T1000 (cell line): ENCODE measurements at regions not wholly inside any gene's neighbourhood (a gene's known extent, or its start where the extent isn't known, plus 50 kb on each side); places are given as distances from the start of the nearest gene placed in this dataset.
A peak's percentile ranks its signal among the peaks of the same experiment; 100 is the strongest.
"Not testable (repeated sequence)": the region's sequence is repeated elsewhere in the genome, so short reads cannot be mapped to it uniquely, and the experiment has no call there.

Experiments
- DNase-seq: peaks from one replicate; lab custom pipeline; 2025; ENCODE audit warnings: mixed read lengths; lab: John Stamatoyannopoulos, UW

DNA sequence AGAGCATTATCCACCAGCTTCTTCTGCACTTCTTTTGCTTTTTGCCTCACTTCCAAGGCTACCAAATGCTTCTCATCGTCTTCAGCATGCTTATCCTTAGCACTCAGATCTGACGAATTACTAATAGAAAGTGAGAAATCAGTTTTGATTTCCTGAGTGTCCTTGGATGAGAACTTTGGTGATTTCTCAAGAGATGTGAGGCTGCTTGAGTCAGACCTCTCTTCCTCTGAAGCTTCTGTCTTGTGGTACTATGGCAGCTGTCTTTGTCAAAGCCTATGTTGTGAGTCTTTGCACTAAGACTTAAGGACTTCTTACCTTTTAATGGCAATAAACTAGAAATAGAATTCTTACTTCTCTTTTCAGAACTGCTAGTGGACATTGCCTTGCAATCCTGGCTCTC lies 169.9 kb downstream of the CPE start:
- no peak for DNase-seq

GRCh38 chr4:165553221-165553810 lies 174.5 kb downstream of the CPE start:
- DNase-seq, result no peak

DNA sequence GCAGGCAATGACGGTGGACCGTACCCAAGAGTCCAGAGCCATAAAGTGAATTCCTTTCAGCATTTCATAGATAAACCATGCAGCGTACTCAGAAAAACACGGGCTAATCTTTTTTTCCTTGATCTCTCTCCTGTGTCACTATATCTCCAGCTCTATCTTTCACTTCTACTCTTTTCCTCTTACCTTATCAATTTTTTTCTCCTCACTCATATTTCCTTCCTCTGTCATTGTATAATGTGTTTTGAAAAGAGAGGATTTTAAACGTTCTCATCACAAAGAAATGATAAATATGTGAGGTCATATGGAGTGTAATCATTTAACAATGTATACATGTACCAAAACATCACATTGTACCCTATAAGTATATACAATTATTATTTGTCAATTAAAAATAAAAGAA lies 176.5 kb downstream of the CPE start:
- DNase-seq, result no peak

GRCh38 chr4:165556383-165556782 lies 177.6 kb downstream of the CPE start:
- no peak for DNase-seq

DNA sequence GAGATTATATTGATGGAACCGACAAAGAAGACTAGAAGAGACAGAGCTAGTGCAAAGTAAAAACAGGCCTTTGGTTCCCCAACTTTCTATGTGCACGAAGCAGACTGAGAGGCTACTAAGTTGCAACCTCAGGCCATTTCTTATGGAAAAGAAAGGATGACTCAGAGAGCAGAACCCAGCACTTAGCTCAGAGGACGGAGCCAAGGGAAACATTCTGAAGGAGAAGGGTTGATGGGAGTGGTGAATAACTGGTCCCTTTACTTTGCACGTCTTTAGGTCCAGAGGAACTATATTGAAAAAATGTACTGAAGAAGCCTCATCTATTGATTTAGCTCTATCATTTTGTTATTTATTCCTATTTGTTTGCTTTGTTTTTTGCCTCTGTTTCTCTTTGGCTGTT lies 182.1 kb downstream of the CPE start:
- no peak for DNase-seq

GRCh38 chr4:165563851-165564250 lies 185.0 kb downstream of the CPE start:
- DNase-seq, result peak; percentile 1

DNA sequence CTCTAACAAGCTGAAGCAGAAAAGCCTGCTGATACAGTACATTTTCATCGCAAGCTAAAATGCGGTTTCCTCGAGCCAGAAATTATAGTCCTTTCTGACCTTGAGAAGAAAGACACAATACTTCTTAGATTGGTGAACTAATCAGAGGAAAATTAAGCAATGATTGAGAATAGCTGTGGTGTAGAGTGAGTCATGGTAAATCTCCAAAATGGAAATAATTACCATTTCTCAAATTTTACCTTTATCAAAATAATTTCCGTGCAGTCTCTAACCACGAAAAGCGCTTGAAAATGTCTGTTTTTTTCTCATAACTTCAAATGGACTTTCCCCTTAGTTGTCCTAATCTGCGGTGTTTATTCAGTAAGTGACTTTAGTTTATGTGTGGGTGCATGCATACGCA lies 190.2 kb downstream of the CPE start:
- no peak for DNase-seq

GRCh38 chr4:165571476-165571875 lies 192.7 kb downstream of the CPE start:
- not testable (repeated sequence) for DNase-seq

DNA sequence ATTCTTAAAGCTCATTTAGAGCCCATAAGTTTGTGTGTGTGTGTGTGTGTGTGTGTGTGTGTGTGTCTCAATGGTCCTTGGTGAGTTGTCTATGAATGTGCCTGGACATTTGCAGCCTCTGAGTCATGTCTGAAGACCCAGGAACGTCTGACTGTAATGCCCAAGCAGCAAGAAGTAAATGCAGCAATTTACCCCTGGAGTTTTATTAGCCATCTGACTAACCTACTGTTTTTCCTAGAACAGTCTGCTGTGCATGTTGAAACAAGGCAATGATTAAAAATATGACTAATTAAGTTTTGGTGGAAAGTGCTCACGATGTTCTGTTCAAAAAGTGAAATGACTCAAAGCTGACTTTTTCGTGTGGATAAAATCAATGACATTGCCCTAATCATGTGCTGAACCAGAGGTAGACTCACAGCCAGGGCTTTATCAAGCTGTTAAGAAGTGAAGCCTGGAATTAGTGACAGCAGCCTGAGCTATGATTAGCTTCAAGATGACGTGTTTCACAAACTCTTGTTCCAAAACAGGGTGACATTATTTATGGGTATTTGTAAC lies 201.6 kb downstream of the CPE start:
- DNase-seq, result peak; percentile 61

- no peak for DNase-seq
These were observed 204.5 kb downstream of the CPE start for GRCh38 chr4:165583341-165583740.

GRCh38 chr4:165584916-165585315 lies 206.1 kb downstream of the CPE start:
- no peak for DNase-seq

DNA sequence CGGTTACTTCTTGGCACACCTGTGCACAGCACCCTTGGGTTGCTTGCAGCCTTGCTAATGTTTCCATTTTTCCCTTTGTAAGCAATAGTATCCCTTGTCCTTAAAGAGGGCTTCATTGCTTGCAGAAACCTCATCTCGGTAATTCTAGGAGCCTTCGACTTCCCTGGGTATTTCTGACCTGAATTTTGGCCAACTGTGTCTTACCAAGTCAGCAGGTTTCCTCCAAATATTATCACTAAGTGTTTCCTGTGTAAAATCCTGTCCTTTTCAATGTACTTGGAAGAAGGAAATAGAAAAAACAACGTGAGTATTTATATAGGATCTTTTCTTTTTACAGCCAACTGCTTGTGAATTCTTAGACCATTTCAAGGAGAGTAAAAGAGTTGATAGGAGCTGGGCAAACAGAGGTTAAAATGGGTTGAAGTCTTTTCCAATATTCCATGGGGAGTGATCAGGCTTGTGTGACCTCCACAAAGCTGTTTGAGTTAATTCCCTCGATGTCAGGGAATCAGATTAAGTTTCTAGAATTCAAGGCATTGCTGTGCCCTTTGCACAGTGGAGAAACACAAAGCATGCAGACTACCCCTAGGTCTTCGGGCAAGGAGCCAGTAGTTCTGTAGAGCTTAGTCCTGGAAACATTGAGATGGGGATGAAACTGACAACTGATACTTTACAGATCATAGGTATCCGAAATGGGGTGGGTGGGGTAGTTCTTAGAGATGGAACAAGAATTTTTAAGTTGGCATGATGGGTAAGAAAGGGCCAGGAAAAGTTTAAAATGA lies 209.9 kb downstream of the CPE start:
- DNase-seq, result no peak

DNA sequence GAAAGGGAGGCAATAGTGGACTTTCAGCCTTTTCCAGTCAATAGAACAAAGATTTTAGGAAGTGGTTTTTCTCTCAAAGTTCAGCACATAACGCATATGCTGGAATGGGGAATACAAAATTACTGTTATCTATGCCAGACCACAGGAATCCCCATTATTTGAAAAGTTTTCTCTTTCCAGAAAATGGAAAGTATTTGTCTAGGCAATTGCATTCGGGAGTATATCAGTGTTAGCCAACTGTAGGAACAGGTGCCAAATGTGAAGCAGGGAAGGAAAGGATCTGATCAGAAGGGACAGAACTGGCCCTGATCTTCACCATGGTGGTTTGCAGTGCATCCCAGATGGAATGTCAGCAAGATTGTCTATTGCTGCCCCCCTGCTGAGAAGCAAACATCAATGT lies 213.6 kb downstream of the CPE start:
- DNase-seq, result no peak

GRCh38 chr4:165597581-165598480 lies 219.0 kb downstream of the CPE start:
- DNase-seq, result no peak

DNA sequence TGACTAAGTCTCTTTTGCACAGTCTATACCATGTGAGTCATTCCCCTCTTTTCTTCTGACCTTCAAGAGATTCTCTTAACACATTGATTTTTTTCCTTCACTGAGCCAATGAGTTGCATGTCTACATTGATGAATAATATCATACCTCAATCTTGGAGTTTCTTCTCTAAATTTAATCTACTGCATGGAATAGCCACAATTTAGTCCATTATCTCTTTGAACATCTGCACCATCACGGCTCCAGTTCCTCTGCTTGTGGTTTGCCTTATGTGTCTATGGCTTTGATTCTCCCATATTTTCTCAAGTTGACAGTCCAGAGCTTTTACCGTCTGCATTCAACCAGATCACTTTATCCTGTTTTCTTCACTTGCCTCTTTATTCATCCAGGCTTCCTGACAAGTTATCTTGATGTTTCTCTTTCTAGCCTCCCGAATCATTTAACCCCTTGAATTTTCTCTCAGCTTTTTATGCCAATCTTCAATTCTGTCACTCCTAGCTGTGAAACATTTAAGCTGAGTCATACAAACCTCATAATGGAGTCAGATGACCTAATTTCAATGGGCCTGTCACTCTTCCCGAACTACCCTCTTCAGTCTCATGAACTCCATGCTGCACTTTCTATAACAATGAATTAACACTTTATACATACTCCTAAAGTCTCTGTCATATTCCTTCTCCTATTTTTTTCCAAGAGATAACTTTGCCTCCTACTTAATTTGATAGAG lies 222.3 kb downstream of the CPE start:
- DNase-seq, result no peak

DNA sequence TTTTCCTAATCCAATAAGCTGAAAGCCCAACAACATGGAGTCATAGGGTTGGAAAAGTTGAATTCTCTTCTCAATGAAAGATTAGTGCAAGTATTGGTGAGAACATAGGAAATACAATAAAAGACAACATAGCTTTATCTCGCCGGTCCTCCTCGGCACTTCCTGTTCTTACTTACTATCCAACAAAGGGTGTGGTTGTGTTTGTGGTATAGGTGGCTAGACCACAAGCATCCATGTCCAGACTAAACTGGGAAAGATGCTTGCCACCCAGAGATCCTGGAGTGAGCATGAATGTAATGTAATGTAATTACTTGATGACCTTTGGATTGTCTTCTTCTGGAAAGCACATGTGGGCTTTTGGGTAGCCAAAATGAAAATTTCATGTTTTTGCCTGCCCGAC lies 223.8 kb downstream of the CPE start:
- DNase-seq, result no peak

DNA sequence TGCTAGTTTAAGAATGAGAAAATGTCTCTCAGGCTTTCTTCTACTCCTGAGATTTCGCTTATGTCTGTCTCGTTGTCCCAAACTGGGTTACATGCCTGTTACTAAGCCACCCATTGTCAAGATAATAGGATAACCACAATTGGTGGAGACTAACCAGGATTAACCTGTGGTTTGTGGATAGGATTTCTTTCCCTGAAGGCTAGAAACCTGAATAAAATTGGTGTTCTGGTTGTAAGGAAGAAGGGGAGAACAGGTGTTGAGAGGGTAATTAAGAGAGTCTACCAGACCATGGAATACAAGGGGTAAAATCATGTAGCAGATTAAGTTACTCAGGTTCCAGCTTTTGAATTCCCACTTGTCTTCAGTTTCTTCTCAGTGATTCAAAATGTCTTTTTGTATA lies 225.4 kb downstream of the CPE start:
- no peak for DNase-seq

GRCh38 chr4:165605811-165606210 lies 227.0 kb downstream of the CPE start:
- DNase-seq, result no peak

- DNase-seq, result no peak
These were observed 227.8 kb downstream of the CPE start for GRCh38 chr4:165606465-165607205.

- no peak for DNase-seq
These were observed 230.8 kb downstream of the CPE start for GRCh38 chr4:165609653-165610052.
